GM12878 (cell line): ENCODE measurements at regions not wholly inside any gene's neighbourhood (a gene's known extent, or its start where the extent isn't known, plus 50 kb on each side); places are given as distances from the start of the nearest gene placed in this dataset.

Experiments used
- ATAC-seq: fragments of 200-7000 bp; cut with Tn5 transposase; 3 replicates; pipeline ENCODE4 v1.9.1; 2020; ENCODE audit warnings: mild to moderate bottlenecking, moderate library complexity
- BruUV-seq: library from RNA; stranded (reverse); fragments of 400-500 nt; replicated peaks from 2 replicates; lab custom pipeline; 2021; lab: Mats Ljungman, UMichigan
- CTCF ChIA-PET: fragments of 300-600 bp; sonication (Branson Sonifier 250); formaldehyde crosslinking; extraction: SDS; loops from one replicate; lab custom pipeline; 2021; ENCODE audit warnings: inconsistent platforms; lab: Yijun Ruan, JAX
- POLR2A ChIA-PET: fragments of 350-600 bp; formaldehyde crosslinking; extraction: SDS; loops from one replicate; lab custom pipeline; 2021; ENCODE audit warnings: inconsistent platforms; lab: Charles Lee
- RAD21 ChIA-PET: fragments of 300-600 bp; sonication (Branson Sonifier 250); formaldehyde crosslinking; loops from one replicate; lab custom pipeline; 2023; ENCODE audit warnings: antibody characterized with exemption; ENCODE audit not compliant: unreplicated experiment; lab: Charles Lee
- SMC1A ChIA-PET: fragments of 300-600 bp; sonication (Branson Sonifier 250); formaldehyde crosslinking; loops from one replicate; lab custom pipeline; 2023; ENCODE audit not compliant: unreplicated experiment, uncharacterized antibody; lab: Charles Lee
- DNase-seq: peaks from one replicate; pipeline ENCODE4 v3.0.0-alpha.2; 2011; ENCODE audit warnings: low read depth, low spot score
- FAIRE-seq: peaks from 3 replicates; lab custom pipeline; 2011; peaks lifted over from hg19 to GRCh38; lab: Jason Lieb, UNC
- H2AFZ ChIP-seq: 2 replicates; pipeline ENCODE4 v1.6.0; 2011; ENCODE audit warnings: low read depth, low read length, control low read depth; ENCODE audit not compliant: control insufficient read depth
- H3K27ac ChIP-seq: 2 replicates; pipeline ENCODE4 v1.5.1; 2011; ENCODE audit warnings: control low read depth; ENCODE audit not compliant: control insufficient read depth, insufficient read depth
- H3K27me3 ChIP-seq, 2 experiments: replicated peaks in 1 of 2; 2 replicates each; pipeline versions ENCODE4 v1.6.0 to v1.6.1; 2011; ENCODE audit warnings: low read length in 1 of 2; ENCODE audit not compliant: control insufficient read depth in 2 of 2, insufficient read depth in 2 of 2
- H3K36me3 ChIP-seq, 2 experiments: 2 replicates each; pipeline ENCODE4 v1.5.1; 2011; ENCODE audit warnings: low read length in 1 of 2; ENCODE audit not compliant: control insufficient read depth in 2 of 2, insufficient read depth in 2 of 2
- H3K4me1 ChIP-seq: 2 replicates; pipeline ENCODE4 v1.6.1; 2011; ENCODE audit warnings: mild to moderate bottlenecking, low read length, moderate library complexity, mixed read lengths; ENCODE audit not compliant: control insufficient read depth, insufficient read depth
- H3K4me2 ChIP-seq: 2 replicates; pipeline ENCODE4 v1.6.0; 2011; ENCODE audit warnings: control low read depth; ENCODE audit not compliant: control insufficient read depth, insufficient read depth
- H3K4me3 ChIP-seq: fragments of 200-600 bp; sonication (generic); 2 replicates; pipeline ENCODE4 v1.5.1; 2016
- H3K79me2 ChIP-seq: 2 replicates; pipeline ENCODE4 v1.6.0; 2011; ENCODE audit warnings: low read length; ENCODE audit not compliant: control insufficient read depth, insufficient read depth
- H3K9ac ChIP-seq: 2 replicates; pipeline ENCODE4 v1.8.0; 2011; ENCODE audit warnings: low read length, control low read depth, mixed read lengths; ENCODE audit not compliant: control insufficient read depth, insufficient read depth
- H3K9me3 ChIP-seq: replicated peaks from 3 replicates; pipeline ENCODE4 v1.5.1; 2011; ENCODE audit warnings: mild to moderate bottlenecking, low read length; ENCODE audit not compliant: control insufficient read depth, insufficient read depth
- H4K20me1 ChIP-seq: 2 replicates; pipeline ENCODE4 v1.6.0; 2011; ENCODE audit not compliant: control insufficient read depth, insufficient read depth
- CHD1 ChIP-seq: IDR thresholded peaks from 2 replicates; pipeline ENCODE4 v1.6.1; 2012; ENCODE audit warnings: low read depth, low read length, improper control_type of control experiment
- CHD2 ChIP-seq: IDR thresholded peaks from 2 replicates; pipeline ENCODE4 v1.6.1; 2011; ENCODE audit warnings: low read depth, low read length, improper control_type of control experiment, borderline replicate concordance
- CREM ChIP-seq: IDR thresholded peaks from 2 replicates; pipeline ENCODE4 v1.6.1; 2014; ENCODE audit warnings: antibody characterized with exemption, low read depth
- DPF2 ChIP-seq: fragments of 450-650 bp; IDR thresholded peaks from 2 replicates; pipeline ENCODE4 v1.6.1; 2017; ENCODE audit warnings: mild to moderate bottlenecking
- GABPA ChIP-seq: IDR thresholded peaks from 2 replicates; pipeline ENCODE4 v1.6.1; 2014; ENCODE audit warnings: antibody characterized with exemption, low read depth, mild to moderate bottlenecking, inconsistent platforms
- JUNB ChIP-seq: IDR thresholded peaks from 2 replicates; pipeline ENCODE4 v1.6.1; 2016; ENCODE audit warnings: antibody characterized with exemption, mild to moderate bottlenecking
- KAT2A ChIP-seq: conservative IDR thresholded peaks from 2 replicates; pipeline ENCODE4 v1.6.1; 2011; ENCODE audit warnings: low read depth, low read length; ENCODE audit not compliant: control insufficient read depth
- KLF5 ChIP-seq: fragments of 450-650 bp; IDR thresholded peaks from 2 replicates; pipeline ENCODE4 v1.6.1; 2014; ENCODE audit warnings: mild to moderate bottlenecking; ENCODE audit not compliant: partially characterized antibody
- LARP7 ChIP-seq: fragments of 450-650 bp; IDR thresholded peaks from 2 replicates; pipeline ENCODE4 v1.6.1; 2017; ENCODE audit warnings: mild to moderate bottlenecking
- MYC ChIP-seq: IDR thresholded peaks from 2 replicates; pipeline ENCODE4 v1.6.1; 2011; ENCODE audit warnings: mild to moderate bottlenecking, low read length, moderate library complexity, inconsistent platforms; ENCODE audit not compliant: insufficient read depth, insufficient replicate concordance, insufficient read length, severe bottlenecking
- NR2F1 ChIP-seq: fragments of 450-650 bp; conservative IDR thresholded peaks from 2 replicates; pipeline ENCODE4 v1.6.1; 2017; ENCODE audit warnings: mild to moderate bottlenecking
- POU2F2 ChIP-seq: IDR thresholded peaks from 3 replicates; pipeline ENCODE4 v1.6.1; 2011; ENCODE audit warnings: low read depth, mild to moderate bottlenecking, low read length, borderline replicate concordance
- SP1 ChIP-seq: IDR thresholded peaks from one replicate; pipeline ENCODE4 v1.6.1; 2011; ENCODE audit warnings: low read depth, low read length
- TARDBP ChIP-seq: IDR thresholded peaks from 2 replicates; pipeline ENCODE4 v1.6.1; 2016; ENCODE audit warnings: borderline replicate concordance
- TCF7 ChIP-seq: IDR thresholded peaks from 2 replicates; pipeline ENCODE4 v1.6.1; 2014; ENCODE audit warnings: antibody characterized with exemption, borderline replicate concordance
- WRNIP1 ChIP-seq: IDR thresholded peaks from 2 replicates; pipeline ENCODE4 v1.6.1; 2011; ENCODE audit warnings: low read depth, low read length, improper control_type of control experiment, borderline replicate concordance
- in situ Hi-C: fragments of 300-500 bp; cut with MboI; formaldehyde crosslinking; loops from 9 replicates; pipeline ENCODE4 v1.14.3; 2018; ENCODE audit warnings: mixed read lengths
- intact Hi-C: fragments of 100-400 bp; cut with micrococcal nuclease; formaldehyde crosslinking; loops from one replicate; pipeline ENCODE4 v1.14.2; 2022; ENCODE audit not compliant: unreplicated experiment
- TF ChIP-seq, protein P1 (sequence below): fragments of 450-650 bp; IDR thresholded peaks from 2 replicates; pipeline ENCODE4 v1.6.1; 2017; ENCODE audit warnings: borderline replicate concordance
- TF ChIP-seq, protein P2 (sequence below): fragments of 450-650 bp; formaldehyde crosslinking; IDR thresholded peaks from 2 replicates; pipeline ENCODE4 v1.4.0; 2020; ENCODE audit warnings: mild to moderate bottlenecking, moderate library complexity
- TF ChIP-seq, protein P3 (sequence below): fragments of 450-650 bp; IDR thresholded peaks from 2 replicates; pipeline ENCODE4 v1.6.1; 2017; ENCODE audit warnings: mild to moderate bottlenecking

DNA sequence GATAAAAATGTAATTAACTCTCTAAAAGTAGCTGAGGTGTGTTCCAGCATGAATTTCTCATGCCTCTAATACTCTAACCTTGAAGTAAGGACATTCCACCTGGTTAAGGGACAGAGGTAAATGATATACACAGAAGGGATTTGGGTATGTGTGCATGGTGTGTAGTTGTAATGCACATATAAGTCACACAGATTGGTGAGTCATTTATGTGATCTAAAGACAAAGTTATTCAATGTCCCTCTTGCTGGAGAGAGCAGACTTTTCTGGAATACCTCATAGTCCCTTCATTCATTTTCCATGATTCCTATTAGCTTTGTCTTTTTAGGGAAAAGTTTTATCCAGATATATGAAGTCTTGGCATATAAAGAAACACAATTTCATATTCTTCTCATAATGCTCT, 234.9 kb downstream of the SNAPC1 start:
- H2AFZ ChIP-seq, result no peak overlapping the region
- RAD21 ChIA-PET, result no interaction called here
- H3K9me3 ChIP-seq, result no peaks in the 10 kb centered on the region
- H4K20me1 ChIP-seq, result no peaks in the 10 kb centered on the region
- H3K27me3 ChIP-seq, result no peaks in the 10 kb centered on the region; a peak in 2 of 4 replicates
- H3K79me2 ChIP-seq, result no peaks in the 10 kb centered on the region
- H3K4me2 ChIP-seq, result no peak overlapping the region
- no peak overlapping the region for H3K27ac ChIP-seq
- in situ Hi-C loops (no loop called here), intact Hi-C loops (no loop called here)
- SMC1A ChIA-PET, result interaction anchor here (1.0 to 2.0 kb wide), 3 partner anchors 10 to 102 kb away, joined by 3 to 5 read pairs (median 4); no protein-coding TSS in a partner anchor
- ATAC-seq (no peak), DNase-seq (no peak), FAIRE-seq (no peak)
- no peak overlapping the region for H3K9ac ChIP-seq
- CTCF ChIA-PET, result interaction anchor here (0.7 to 1.4 kb wide), 2 partner anchors 121 to 129 kb away, joined by 3 to 5 read pairs; no protein-coding TSS in a partner anchor
- no peaks in the 10 kb centered on the region for H3K36me3 ChIP-seq
- BruUV-seq, result no TSS peak
- H3K4me3 ChIP-seq, result no peak overlapping the region
- TF ChIP-seq DPF2, result no peak
- TF ChIP-seq CREM, result no peak
- TF ChIP-seq, protein P1, sequence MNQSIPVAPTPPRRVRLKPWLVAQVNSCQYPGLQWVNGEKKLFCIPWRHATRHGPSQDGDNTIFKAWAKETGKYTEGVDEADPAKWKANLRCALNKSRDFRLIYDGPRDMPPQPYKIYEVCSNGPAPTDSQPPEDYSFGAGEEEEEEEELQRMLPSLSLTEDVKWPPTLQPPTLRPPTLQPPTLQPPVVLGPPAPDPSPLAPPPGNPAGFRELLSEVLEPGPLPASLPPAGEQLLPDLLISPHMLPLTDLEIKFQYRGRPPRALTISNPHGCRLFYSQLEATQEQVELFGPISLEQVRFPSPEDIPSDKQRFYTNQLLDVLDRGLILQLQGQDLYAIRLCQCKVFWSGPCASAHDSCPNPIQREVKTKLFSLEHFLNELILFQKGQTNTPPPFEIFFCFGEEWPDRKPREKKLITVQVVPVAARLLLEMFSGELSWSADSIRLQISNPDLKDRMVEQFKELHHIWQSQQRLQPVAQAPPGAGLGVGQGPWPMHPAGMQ, result no peak
- no peak for TF ChIP-seq TCF7
- no peak for TF ChIP-seq KAT2A
- TF ChIP-seq NR2F1, result no peak
- TF ChIP-seq, protein P2, sequence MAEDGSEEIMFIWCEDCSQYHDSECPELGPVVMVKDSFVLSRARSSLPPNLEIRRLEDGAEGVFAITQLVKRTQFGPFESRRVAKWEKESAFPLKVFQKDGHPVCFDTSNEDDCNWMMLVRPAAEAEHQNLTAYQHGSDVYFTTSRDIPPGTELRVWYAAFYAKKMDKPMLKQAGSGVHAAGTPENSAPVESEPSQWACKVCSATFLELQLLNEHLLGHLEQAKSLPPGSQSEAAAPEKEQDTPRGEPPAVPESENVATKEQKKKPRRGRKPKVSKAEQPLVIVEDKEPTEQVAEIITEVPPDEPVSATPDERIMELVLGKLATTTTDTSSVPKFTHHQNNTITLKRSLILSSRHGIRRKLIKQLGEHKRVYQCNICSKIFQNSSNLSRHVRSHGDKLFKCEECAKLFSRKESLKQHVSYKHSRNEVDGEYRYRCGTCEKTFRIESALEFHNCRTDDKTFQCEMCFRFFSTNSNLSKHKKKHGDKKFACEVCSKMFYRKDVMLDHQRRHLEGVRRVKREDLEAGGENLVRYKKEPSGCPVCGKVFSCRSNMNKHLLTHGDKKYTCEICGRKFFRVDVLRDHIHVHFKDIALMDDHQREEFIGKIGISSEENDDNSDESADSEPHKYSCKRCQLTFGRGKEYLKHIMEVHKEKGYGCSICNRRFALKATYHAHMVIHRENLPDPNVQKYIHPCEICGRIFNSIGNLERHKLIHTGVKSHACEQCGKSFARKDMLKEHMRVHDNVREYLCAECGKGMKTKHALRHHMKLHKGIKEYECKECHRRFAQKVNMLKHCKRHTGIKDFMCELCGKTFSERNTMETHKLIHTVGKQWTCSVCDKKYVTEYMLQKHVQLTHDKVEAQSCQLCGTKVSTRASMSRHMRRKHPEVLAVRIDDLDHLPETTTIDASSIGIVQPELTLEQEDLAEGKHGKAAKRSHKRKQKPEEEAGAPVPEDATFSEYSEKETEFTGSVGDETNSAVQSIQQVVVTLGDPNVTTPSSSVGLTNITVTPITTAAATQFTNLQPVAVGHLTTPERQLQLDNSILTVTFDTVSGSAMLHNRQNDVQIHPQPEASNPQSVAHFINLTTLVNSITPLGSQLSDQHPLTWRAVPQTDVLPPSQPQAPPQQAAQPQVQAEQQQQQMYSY (CRISPR knock-in tag), result no peak
- no peak for TF ChIP-seq POU2F2
- no peak for TF ChIP-seq TARDBP
- no peak for TF ChIP-seq LARP7
- TF ChIP-seq, protein P3, sequence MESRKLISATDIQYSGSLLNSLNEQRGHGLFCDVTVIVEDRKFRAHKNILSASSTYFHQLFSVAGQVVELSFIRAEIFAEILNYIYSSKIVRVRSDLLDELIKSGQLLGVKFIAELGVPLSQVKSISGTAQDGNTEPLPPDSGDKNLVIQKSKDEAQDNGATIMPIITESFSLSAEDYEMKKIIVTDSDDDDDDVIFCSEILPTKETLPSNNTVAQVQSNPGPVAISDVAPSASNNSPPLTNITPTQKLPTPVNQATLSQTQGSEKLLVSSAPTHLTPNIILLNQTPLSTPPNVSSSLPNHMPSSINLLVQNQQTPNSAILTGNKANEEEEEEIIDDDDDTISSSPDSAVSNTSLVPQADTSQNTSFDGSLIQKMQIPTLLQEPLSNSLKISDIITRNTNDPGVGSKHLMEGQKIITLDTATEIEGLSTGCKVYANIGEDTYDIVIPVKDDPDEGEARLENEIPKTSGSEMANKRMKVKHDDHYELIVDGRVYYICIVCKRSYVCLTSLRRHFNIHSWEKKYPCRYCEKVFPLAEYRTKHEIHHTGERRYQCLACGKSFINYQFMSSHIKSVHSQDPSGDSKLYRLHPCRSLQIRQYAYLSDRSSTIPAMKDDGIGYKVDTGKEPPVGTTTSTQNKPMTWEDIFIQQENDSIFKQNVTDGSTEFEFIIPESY, result no peak
- no peak for TF ChIP-seq WRNIP1
- no peak for TF ChIP-seq CHD2
- TF ChIP-seq CHD1, result no peak
- no peak for TF ChIP-seq SP1
- no peak for TF ChIP-seq KLF5
- no peak for TF ChIP-seq GABPA
- TF ChIP-seq MYC, result no peak
- no peak for TF ChIP-seq JUNB
- no peaks in the 10 kb centered on the region for H3K4me1 ChIP-seq
- POLR2A ChIA-PET, result no interaction called here
